ENCODE measurements at regions not wholly inside any gene's neighbourhood (a gene's known extent, or its start where the extent isn't known, plus 50 kb on each side); places are given as distances from the start of the nearest gene placed in this dataset.
A peak's percentile ranks its signal among the peaks of the same experiment; 100 is the strongest.

- DNase-seq: no peak
- Histone ChIP-seq H3K27ac (ENCODE audit: low read length) (no peak overlapping the region), H3K9ac (ENCODE audit: low read length) (no peak overlapping the region)
Measured at GRCh38 chr5:74433896-74434829, 206.4 kb downstream of the ENC1 start.

DNA sequence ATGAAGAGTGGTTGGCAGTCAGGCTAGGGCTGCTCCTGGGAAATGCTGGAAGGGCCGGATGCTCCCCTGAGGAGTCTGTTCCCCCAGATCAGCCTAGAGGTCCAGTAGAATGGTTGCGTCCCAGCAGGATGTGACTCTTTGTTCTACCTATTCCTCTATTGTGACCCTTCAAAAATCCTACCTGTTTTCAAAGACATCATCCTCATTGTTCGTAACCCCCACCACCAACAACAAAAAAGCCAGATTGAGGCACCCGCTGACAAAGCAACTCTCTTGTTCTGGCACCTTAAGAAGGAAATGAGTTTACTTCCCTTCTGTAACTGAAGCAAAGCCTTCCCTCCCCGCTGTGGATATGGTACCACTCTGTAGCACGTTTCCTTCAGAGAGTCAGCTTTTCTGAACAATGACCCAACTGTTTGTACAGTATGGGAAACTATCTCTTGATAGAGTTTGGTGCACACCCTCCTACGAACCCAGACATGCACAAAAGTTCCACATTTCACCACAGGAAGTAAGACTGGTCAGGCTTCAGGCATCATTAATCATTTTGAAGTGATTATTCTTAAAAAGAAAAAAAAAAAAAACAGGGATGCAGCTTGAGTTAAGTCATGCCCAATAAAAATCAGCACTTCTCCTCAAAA lies 207.2 kb downstream of the ENC1 start:
- Histone ChIP-seq H3K9me2 (replicated peaks; ENCODE audit: insufficient read depth, low read length) (no peaks in the 10 kb centered on the region), H3K36me3 (replicated peaks; ENCODE audit: insufficient read depth, low read length) (no peaks in the 10 kb centered on the region), H3K9me3 (replicated peaks; ENCODE audit: insufficient read depth, low read length) (no peaks in the 10 kb centered on the region), H3F3A (ENCODE audit: insufficient read depth, low read length) (no peaks in the 10 kb centered on the region), H3K4me1 (ENCODE audit: low read length) (peaks cover 9% of the 10 kb centered on the region; the same call in 1 of the 2 replicates), H3K9ac (ENCODE audit: low read length) (no peak overlapping the region), H3K4me3 (ENCODE audit: low read length) (no peak overlapping the region), H4K20me1 (ENCODE audit: insufficient read depth, low read length) (no peaks in the 10 kb centered on the region), H3K27me3 (replicated peaks; ENCODE audit: insufficient read depth, low read length) (no peaks in the 10 kb centered on the region), H2AFZ (ENCODE audit: low read length) (peak overlapping the region; percentile 20; the same call in 1 of the 2 replicates), H3K4me2 (ENCODE audit: low read depth, low read length) (0 out of 2 replicates have a peak overlapping the region, but pooled peaks have one; percentile 18), H3K27ac (ENCODE audit: low read length) (no peak overlapping the region), H3K79me2 (ENCODE audit: low read length) (no peaks in the 10 kb centered on the region)
- TF ChIP-seq EZH2 (optimal IDR thresholded peaks at IDR 0.05; ENCODE audit: low read depth, low read length) (no peak), EZH2phosphoT487 (IDR thresholded peaks at IDR 0.05; ENCODE audit: low read length) (no peak), CTCF (IDR thresholded peaks at IDR 0.05; ENCODE audit: low read length) (no peak)
- peak; percentile 66 for DNase-seq

More at GRCh38 chr5:74433896-74434829, 206.4 kb downstream of the ENC1 start:
- Histone ChIP-seq H3F3A (ENCODE audit: insufficient read depth, low read length) (no peaks in the 10 kb centered on the region), H3K4me1 (ENCODE audit: low read length) (peaks cover 9% of the 10 kb centered on the region; the same call in 1 of the 2 replicates), H3K9me2 (replicated peaks; ENCODE audit: insufficient read depth, low read length) (no peaks in the 10 kb centered on the region), H3K4me3 (ENCODE audit: low read length) (no peak overlapping the region), H3K36me3 (replicated peaks; ENCODE audit: insufficient read depth, low read length) (no peaks in the 10 kb centered on the region), H3K27me3 (replicated peaks; ENCODE audit: insufficient read depth, low read length) (no peaks in the 10 kb centered on the region), H3K4me2 (ENCODE audit: low read depth, low read length) (no peak overlapping the region), H3K79me2 (ENCODE audit: low read length) (no peaks in the 10 kb centered on the region), H2AFZ (ENCODE audit: low read length) (peak overlapping the region; percentile 20; the same call in 1 of the 2 replicates), H4K20me1 (ENCODE audit: insufficient read depth, low read length) (no peaks in the 10 kb centered on the region), H3K9me3 (replicated peaks; ENCODE audit: insufficient read depth, low read length) (no peaks in the 10 kb centered on the region)
- TF ChIP-seq EZH2phosphoT487 (IDR thresholded peaks at IDR 0.05; ENCODE audit: low read length): no peak

DNA sequence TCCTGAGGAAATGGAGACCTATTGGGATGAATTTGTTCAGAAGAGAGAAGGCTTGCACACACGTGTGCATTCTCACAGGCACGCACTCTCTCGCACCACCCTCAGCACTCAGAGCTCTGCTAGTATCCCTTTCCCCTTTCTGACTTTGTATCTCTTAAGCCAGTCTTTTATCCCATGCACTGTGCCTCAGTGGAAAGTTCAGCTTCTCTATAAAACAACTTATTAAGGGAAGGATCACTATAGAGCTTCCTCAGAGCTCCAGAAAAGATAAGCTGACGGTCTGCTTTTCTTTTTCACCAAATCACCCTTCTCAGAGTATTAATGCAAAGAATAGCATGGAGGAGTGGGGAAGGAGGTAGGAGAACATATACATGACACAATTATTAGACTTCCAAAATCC lies 207.8 kb downstream of the ENC1 start:
- TF ChIP-seq EZH2phosphoT487 (IDR thresholded peaks at IDR 0.05; ENCODE audit: low read length): no peak
- TF ChIP-seq CTCF (IDR thresholded peaks at IDR 0.05; ENCODE audit: low read length): no peak
- TF ChIP-seq EZH2 (optimal IDR thresholded peaks at IDR 0.05; ENCODE audit: low read depth, low read length): no peak

More for the DNA sequence above, 207.8 kb downstream of the ENC1 start:
- Histone ChIP-seq H3K9me3 (replicated peaks; ENCODE audit: insufficient read depth, low read length) (no peaks in the 10 kb centered on the region), H2AFZ (ENCODE audit: low read length) (no peak overlapping the region), H3F3A (ENCODE audit: insufficient read depth, low read length) (no peaks in the 10 kb centered on the region), H3K9me2 (replicated peaks; ENCODE audit: insufficient read depth, low read length) (no peaks in the 10 kb centered on the region), H3K4me1 (ENCODE audit: low read length) (peaks cover 9% of the 10 kb centered on the region; the same call in 1 of the 2 replicates), H3K27me3 (replicated peaks; ENCODE audit: insufficient read depth, low read length) (no peaks in the 10 kb centered on the region), H4K20me1 (ENCODE audit: insufficient read depth, low read length) (no peaks in the 10 kb centered on the region), H3K4me3 (ENCODE audit: low read length) (no peak overlapping the region), H3K27ac (ENCODE audit: low read length) (no peak overlapping the region), H3K4me2 (ENCODE audit: low read depth, low read length) (no peak overlapping the region), H3K36me3 (replicated peaks; ENCODE audit: insufficient read depth, low read length) (no peaks in the 10 kb centered on the region), H3K9ac (ENCODE audit: low read length) (no peak overlapping the region), H3K79me2 (ENCODE audit: low read length) (no peaks in the 10 kb centered on the region)
- DNase-seq: no peak
